Non-pigmented ciliary epithelial cell (primary cell): ENCODE measurements at regions not wholly inside any gene's neighbourhood (a gene's known extent, or its start where the extent isn't known, plus 50 kb on each side); places are given as distances from the start of the nearest gene placed in this dataset.

Source experiments
- DNase-seq: peaks from one replicate; pipeline ENCODE4 v3.0.0-alpha.2; 2010; ENCODE audit warnings: low read depth

DNA sequence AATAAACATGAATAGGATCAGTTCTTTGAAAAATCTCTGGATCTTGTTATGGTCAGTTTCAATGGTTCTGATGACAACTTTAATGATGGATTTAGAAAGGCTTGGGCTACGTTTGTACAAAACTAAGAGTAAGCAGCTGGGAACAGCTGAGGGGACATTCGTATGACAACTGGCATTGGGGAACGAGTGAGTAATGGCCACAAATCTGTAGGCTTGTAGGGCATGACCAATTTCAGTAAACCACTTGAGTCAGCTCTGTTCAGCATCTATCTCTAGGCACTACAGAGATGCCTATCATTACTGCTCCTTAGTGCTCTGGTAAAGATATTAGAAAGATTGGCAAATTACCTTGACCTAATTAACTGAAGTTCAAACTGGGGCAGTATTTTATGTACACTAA, 1375.6 kb downstream of the EPHA7 start:
- DNase-seq = no peak

DNA sequence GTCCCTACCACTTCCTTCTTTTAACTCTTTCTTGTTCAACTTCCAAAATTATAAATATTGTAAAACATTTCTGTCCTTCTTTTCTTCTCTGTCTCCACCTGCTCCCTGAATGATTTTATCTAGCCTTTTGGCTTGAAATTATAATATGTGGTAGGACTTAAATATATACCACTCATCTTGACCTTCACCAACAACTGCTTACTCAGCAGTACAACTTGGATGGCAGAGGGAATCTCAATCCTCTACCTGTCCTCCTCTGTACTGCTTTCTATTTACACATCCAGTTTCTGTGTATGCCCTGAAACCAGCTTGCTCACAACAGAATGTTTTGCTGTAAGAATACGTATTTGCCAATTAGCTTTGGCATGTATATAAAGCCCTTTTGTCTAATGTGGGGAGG, 1392.5 kb downstream of the EPHA7 start:
- no peak for DNase-seq

DNA sequence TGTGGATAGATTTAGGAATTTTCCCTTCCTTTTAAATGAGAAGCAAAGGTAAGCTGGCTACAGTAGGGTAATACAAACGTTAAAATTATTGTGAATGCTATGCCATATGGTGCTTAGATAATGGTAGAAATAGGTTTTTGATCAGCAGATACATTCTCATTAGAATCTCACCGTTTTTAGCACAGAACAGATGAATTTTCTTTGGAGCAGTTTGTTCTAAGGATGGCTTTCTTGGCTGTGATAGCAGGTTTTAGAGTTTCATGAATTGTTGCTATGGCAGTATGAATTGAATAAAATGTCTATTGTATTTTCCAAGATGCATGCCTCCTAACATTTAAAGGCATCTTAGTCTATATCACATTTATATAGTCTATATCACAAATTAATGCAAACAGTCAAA, 1394.5 kb downstream of the EPHA7 start:
- no peak for DNase-seq

DNA sequence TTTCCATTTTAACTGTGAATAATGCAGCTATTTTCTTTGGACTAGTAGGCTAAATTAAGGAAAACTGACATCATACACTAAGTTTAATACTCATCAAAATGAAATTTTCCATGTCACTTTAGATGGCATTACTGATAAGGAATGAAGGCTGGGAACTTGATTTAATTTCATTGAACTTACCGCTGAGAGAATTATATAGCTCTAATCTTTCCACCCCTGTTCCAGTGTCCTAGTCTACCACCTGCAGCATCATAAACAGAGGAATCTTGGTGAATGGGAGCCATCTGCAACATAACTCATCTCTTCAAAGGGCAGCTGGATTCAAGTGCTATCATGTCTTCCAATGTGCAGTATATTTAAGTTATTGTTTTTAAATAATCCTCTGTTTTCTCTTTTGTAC, 1395.2 kb downstream of the EPHA7 start:
- no peak for DNase-seq

- DNase-seq = no peak
These were observed 1395.9 kb downstream of the EPHA7 start for GRCh38 chr6:92023410-92023966.

DNA sequence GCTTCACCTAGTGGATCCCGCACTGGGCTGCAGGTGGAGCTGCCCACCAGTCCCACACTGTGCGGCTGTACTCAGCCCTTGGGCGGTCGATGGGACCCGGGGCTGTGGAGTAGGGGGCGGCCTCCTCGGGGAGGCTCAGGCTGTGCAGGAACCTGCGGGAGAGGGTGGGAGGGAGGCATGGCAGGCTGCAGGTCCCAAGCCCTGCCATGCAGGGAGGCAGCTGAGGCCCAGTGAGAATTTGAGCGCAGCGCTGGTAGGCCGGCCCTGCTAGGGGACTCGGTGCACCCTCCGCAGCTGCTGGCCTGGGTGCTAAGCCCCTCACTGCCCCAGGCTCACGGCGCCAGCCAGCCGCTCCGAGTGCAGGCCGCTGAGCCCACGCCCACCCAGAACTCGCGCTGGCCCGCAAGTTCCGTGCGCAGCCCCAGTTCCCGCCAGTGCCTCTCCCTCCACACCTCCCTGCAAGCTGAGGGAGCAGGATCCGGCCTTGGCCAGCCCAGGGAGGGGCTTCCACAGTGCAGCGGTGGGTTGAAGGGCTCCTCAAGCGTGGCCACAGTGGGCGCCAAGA, 1407.6 kb downstream of the EPHA7 start:
- no peak for DNase-seq

- DNase-seq = no peak
These were observed 1410.4 kb downstream of the EPHA7 start for GRCh38 chr6:92008757-92009502.

GRCh38 chr6:92000112-92000511, 1413.2 kb upstream of the MAP3K7 start:
- DNase-seq = no peak

DNA sequence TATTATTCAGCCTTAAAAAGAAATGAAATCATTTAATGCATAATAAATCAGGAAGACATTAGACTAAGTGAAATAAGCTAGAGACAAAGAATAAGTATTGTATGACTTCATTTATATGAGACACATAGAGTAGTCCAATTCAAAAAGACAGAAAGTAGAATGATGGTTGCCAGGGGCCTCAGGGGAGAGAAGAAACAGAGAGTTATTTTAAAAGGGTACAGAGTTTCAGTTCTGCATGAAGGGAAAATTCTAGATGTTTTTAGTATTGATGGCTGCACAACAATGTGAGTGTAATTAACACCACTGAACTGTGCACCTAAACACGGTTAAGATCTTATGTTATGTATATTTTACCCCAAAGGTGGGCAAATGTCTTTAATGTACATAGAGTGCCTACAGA, 1407.9 kb upstream of the MAP3K7 start:
- no peak for DNase-seq

DNA sequence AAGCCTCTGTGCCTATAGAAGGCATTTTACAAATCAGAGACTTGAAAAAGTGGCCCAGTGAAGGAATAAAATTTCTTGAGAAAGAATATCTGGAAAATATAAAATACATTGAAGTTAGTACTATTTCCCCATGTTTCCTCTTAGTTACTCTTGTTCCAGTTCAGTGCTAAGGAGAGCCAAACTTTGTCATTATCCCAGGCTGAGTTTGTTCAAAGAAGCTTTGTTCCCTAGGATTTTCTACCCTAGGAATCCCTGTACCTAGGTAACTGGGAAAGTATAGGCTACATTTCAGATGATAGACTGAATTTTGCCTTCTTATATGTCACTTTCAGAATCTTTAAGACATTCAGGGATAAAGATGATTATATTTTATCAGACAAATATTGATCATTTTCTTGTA, 1395.7 kb upstream of the MAP3K7 start:
- DNase-seq = no peak

DNA sequence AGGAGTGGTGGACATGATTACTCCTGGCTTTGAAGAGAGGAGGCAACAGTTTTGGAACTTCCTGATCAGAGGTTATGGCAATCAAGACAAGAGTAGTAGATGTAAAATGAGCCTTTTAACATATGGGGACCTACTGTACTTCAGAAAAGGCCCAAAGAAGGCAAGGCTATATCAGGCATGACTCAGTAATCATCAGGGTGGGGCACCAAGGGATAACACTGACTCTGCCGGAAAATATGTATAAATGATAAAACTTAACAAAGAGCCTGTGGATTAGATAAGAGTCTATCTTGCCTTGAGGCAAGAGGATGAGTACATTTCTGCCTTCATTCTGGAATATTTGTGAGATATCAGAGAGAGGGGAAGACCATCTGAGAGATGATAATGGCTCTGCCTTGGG, 1389.9 kb upstream of the MAP3K7 start:
- no peak for DNase-seq

DNA sequence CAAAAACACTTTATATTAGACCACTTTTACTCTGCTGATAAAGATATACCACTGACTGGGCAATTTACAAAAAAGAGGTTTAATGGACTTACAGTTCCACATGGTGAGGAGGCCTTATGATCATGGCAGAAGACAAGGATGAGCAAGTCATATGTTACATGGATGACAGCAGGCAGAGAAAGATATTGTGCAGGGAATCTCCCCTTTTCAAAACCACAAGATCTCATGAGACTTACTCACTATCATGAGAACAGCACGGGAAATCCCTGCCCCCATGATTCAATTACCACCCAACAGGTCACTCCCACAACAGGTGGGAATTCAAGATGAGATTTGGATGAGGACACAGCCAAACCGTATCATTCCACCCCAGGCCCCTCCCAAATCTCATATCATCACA, 1383.8 kb upstream of the MAP3K7 start:
- DNase-seq = no peak

DNA sequence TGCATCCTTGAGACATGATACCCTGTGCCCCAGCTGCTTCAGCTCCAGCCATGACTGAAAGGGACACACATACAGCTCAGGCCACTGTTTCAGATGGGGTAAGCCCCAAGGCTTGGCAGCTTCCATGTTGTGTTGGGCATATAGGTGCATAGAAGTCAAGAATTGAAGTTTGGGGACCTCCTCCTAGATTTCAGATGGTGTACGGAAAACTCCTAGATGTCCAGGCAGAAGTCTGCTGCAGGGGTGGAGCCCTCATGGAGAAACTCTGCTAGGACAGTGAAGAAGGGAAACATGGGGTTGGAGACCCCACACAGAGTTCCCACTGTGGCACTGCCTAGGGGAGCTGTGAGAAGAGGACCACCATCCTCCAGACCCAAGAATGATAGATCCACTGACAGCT, 1379.0 kb upstream of the MAP3K7 start:
- no peak for DNase-seq

- DNase-seq = no peak
These were observed 1374.8 kb upstream of the MAP3K7 start for GRCh38 chr6:91961671-91962070.

DNA sequence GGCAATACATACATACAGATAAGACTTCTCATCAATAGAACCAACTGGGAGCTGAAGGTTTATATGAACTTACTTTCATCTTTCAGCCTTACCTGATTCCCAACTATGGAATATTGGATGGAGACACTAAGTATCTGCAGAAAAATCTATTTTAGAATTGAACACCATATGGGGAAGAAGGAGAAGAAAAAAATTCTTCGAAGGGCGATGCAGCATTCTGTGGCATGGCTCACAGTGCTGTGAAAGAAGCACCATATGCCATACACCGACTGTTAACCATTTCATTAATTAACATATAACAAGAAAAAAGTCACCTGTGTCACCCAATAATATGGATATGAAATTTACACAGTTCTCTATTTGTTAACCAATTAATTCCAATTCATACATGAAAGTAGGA, 1374.4 kb upstream of the MAP3K7 start:
- DNase-seq = no peak

DNA sequence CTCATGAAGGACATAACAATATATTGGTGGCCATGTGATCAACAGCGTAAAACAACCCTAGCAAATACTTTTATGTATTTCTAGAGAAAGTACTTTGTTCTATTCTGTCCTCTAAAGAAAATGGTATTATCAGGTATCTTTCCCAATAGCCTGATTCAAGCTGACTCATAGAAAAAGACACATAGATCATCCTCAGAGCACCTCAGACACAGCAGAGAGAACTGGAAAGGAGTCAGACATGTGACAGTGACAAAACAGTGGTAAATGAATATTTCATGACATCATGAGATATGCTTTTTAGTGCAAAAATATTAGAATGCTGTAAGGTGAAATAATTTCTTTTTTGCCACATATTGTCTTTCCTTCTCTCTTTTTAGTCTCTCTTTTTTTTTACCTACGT, 1355.0 kb upstream of the MAP3K7 start:
- no peak for DNase-seq

- DNase-seq = no peak
These were observed 1353.9 kb upstream of the MAP3K7 start for GRCh38 chr6:91940801-91941200.

DNA sequence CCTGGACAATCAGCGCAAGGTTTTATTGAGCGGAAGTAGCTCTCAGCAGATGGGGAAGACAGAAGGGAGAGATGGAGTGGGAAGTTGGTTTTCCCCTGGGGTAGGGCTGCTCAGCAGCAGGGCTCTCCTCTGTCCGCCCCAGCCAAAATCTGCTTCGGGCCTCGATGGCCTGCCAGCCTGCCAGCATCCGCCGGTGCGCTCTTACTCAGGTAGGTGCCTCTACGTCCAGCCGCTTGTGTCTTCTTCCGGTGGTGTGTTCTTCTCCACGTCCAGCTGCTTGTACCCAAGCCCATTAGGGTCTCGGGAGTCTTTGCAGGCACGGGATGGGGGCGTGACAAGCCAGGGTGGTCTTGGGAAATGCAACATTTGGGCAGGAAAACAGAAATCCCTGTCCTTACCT, 1340.0 kb upstream of the MAP3K7 start:
- DNase-seq = no peak

DNA sequence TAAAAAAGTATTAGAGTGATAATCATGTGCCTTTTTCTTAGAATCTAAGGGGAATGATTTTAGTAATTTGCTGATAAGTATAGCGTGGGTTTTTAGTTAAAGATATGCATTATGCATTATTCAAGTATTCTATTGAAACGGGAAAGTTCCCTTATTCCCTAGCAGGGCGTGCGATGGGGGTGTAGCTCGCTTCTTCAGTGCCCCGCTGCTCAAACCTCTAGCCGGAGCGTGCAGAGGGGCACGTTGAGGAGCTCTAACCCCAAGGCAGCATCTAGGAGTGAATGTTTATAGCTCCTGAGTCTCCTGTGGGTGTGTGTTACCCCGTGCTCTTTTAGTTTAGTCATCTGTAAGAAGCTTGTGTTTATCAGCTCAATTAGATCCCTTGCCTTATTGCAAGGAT, 1339.5 kb upstream of the MAP3K7 start:
- DNase-seq = no peak

GRCh38 chr6:91911945-91912344, 1325.1 kb upstream of the MAP3K7 start:
- DNase-seq = no peak

DNA sequence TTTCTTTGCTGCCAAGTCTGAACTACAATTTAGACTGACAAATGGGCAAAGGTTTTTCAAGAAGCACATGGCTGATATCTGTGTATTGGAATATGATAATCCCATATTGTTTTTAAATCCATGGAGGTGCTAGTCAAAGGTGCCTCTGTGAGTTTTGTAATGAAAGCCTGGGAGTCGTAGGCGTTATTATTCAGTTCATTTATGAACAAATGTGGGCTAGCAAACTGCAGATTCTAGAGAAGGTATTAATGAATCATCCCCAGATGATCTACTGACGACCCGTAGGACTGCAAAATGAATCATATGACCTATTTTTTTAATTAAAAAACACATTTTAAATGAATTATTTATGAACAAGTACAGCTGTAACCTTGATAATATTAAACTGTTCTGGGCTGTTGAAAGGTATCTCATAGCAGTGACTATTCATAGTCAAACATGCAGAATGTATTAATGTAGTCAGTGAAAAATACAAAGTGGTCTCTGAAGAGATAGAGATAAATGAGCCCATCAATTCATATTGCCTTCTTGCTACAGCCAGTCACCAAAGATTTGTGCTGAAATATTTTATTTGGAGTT, 1317.8 kb upstream of the MAP3K7 start:
- DNase-seq = no peak

GRCh38 chr6:91895599-91896285, 1308.9 kb upstream of the MAP3K7 start:
- no peak for DNase-seq
